ENCODE measurements at regions not wholly inside any gene's neighbourhood (a gene's known extent, or its start where the extent isn't known, plus 50 kb on each side); places are given as distances from the start of the nearest gene placed in this dataset.
"Not testable (repeated sequence)": the region's sequence is repeated elsewhere in the genome, so short reads cannot be mapped to it uniquely, and the experiment has no call there.

GRCh38 chr1:82162486-82163420 lies 362.0 kb downstream of the ADGRL2 start:
- DNase-seq: peak in 10 of 56 donors; percentile 6 to 26 (median 10)

- DNase-seq: no peak
These were observed 361.0 kb downstream of the ADGRL2 start for GRCh38 chr1:82161700-82162141.

GRCh38 chr1:82160903-82161302 lies 360.2 kb downstream of the ADGRL2 start:
- DNase-seq: no peak

GRCh38 chr1:82160036-82160435 lies 359.3 kb downstream of the ADGRL2 start:
- no peak for DNase-seq

GRCh38 chr1:82158981-82159380 lies 358.2 kb downstream of the ADGRL2 start:
- no peak for DNase-seq

- DNase-seq: no peak
These were observed 353.7 kb downstream of the ADGRL2 start for GRCh38 chr1:82154219-82154970.

- DNase-seq: no peak
These were observed 353.0 kb downstream of the ADGRL2 start for GRCh38 chr1:82153752-82154151.

GRCh38 chr1:82153272-82153629 lies 352.5 kb downstream of the ADGRL2 start:
- no peak for DNase-seq

- no peak for DNase-seq
These were observed 351.9 kb downstream of the ADGRL2 start for GRCh38 chr1:82152356-82153271.

- no peak for DNase-seq
These were observed 344.9 kb downstream of the ADGRL2 start for GRCh38 chr1:82145656-82146055.

GRCh38 chr1:82143108-82143833 lies 342.5 kb downstream of the ADGRL2 start:
- DNase-seq: no peak

GRCh38 chr1:82141390-82141789 lies 340.7 kb downstream of the ADGRL2 start:
- DNase-seq: no peak

- no peak for DNase-seq
These were observed 339.2 kb downstream of the ADGRL2 start for GRCh38 chr1:82139751-82140468.

- DNase-seq: not testable (repeated sequence)
These were observed 335.6 kb downstream of the ADGRL2 start for GRCh38 chr1:82136351-82136750.

GRCh38 chr1:82125866-82126265 lies 325.1 kb downstream of the ADGRL2 start:
- DNase-seq: no peak

- no peak for DNase-seq
These were observed 324.4 kb downstream of the ADGRL2 start for GRCh38 chr1:82125119-82125518.

GRCh38 chr1:82121421-82121820 lies 320.7 kb downstream of the ADGRL2 start:
- no peak for DNase-seq

GRCh38 chr1:82116105-82116504 lies 315.4 kb downstream of the ADGRL2 start:
- DNase-seq: no peak

GRCh38 chr1:82114887-82115286 lies 314.2 kb downstream of the ADGRL2 start:
- DNase-seq: no peak
